GM23338 (cell line): ENCODE measurements at regions not wholly inside any gene's neighbourhood (a gene's known extent, or its start where the extent isn't known, plus 50 kb on each side); places are given as distances from the start of the nearest gene placed in this dataset.

Source experiments
- ATAC-seq: fragments of 200-7000 bp; cut with Tn5 transposase; 3 replicates; pipeline ENCODE4 v1.9.1; 2020
- DNase-seq: peaks from one replicate; pipeline ENCODE4 v3.0.0-alpha.2; 2015; ENCODE audit warnings: low spot score
- H2AFZ ChIP-seq: fragments of 200-600 bp; sonication (generic); 2 replicates; pipeline ENCODE4 v1.8.0; 2016; ENCODE audit warnings: antibody characterized with exemption, mild to moderate bottlenecking, moderate library complexity
- H3F3A ChIP-seq: fragments of 200-600 bp; sonication (generic); replicated peaks from 2 replicates; pipeline ENCODE4 v1.8.0; 2017; ENCODE audit warnings: antibody characterized with exemption, mixed run types, low read depth
- H3K27ac ChIP-seq: fragments of 200-600 bp; sonication (generic); 2 replicates; pipeline ENCODE4 v1.6.1; 2016; ENCODE audit warnings: low read depth
- H3K27me3 ChIP-seq: fragments of 200-600 bp; sonication (generic); 2 replicates; pipeline ENCODE4 v1.8.0; 2016; ENCODE audit warnings: mild to moderate bottlenecking, mixed run types, moderate library complexity; ENCODE audit not compliant: insufficient read depth
- H3K36me3 ChIP-seq: fragments of 200-600 bp; sonication (generic); 2 replicates; pipeline ENCODE4 v1.8.0; 2016; ENCODE audit warnings: mild to moderate bottlenecking; ENCODE audit not compliant: insufficient read depth
- H3K4me1 ChIP-seq: fragments of 200-600 bp; sonication (generic); 2 replicates; pipeline ENCODE4 v1.8.0; 2016; ENCODE audit warnings: mild to moderate bottlenecking, moderate library complexity; ENCODE audit not compliant: insufficient read depth
- H3K4me2 ChIP-seq: fragments of 200-600 bp; sonication (generic); 2 replicates; pipeline ENCODE4 v1.7.1; 2017; ENCODE audit warnings: mixed run types
- H3K4me3 ChIP-seq: fragments of 200-600 bp; sonication (generic); 2 replicates; pipeline ENCODE4 v1.6.1; 2016; ENCODE audit warnings: mixed run types
- H3K79me2 ChIP-seq: fragments of 200-600 bp; sonication (generic); replicated peaks from 2 replicates; pipeline ENCODE4 v1.8.0; 2017; ENCODE audit warnings: mild to moderate bottlenecking; ENCODE audit not compliant: insufficient read depth
- H3K9me2 ChIP-seq: fragments of 200-600 bp; sonication (generic); 2 replicates; pipeline ENCODE4 v1.8.0; 2017; ENCODE audit not compliant: insufficient read depth
- H4K20me1 ChIP-seq: fragments of 200-600 bp; sonication (generic); replicated peaks from 2 replicates; pipeline ENCODE4 v1.8.0; 2017; ENCODE audit warnings: mild to moderate bottlenecking; ENCODE audit not compliant: insufficient read depth
- H3K27ac Mint-ChIP-seq: 2 replicates; pipeline ENCODE4 v1.8.0; 2020; ENCODE audit warnings: inconsistent platforms, mild to moderate bottlenecking, moderate library complexity, mixed read lengths
- H3K27me3 Mint-ChIP-seq: 3 replicates; pipeline ENCODE4 v1.8.0; 2022; ENCODE audit warnings: low read depth, mild to moderate bottlenecking, moderate library complexity, mixed read lengths, inconsistent platforms; ENCODE audit not compliant: insufficient read depth, poor library complexity
- H3K36me3 Mint-ChIP-seq: 3 replicates; pipeline ENCODE4 v1.8.0; 2021; ENCODE audit warnings: low read depth, mild to moderate bottlenecking, inconsistent platforms, moderate library complexity, mixed read lengths
- H3K4me1 Mint-ChIP-seq: 3 replicates; pipeline ENCODE4 v1.8.0; 2020; ENCODE audit warnings: mild to moderate bottlenecking, inconsistent platforms, mixed read lengths
- H3K4me3 Mint-ChIP-seq: 3 replicates; pipeline ENCODE4 v1.8.0; 2021; ENCODE audit warnings: moderate library complexity, mild to moderate bottlenecking, inconsistent platforms, mixed read lengths
- H3K9me3 Mint-ChIP-seq: 3 replicates; pipeline ENCODE4 v1.8.0; 2020; ENCODE audit warnings: moderate library complexity, mild to moderate bottlenecking, inconsistent platforms, mixed read lengths
- CREB1 ChIP-seq: fragments of 250-450 bp; sonication (Bioruptor Pico); IDR thresholded peaks from 2 replicates; pipeline ENCODE4 v1.5.0; 2020; ENCODE audit warnings: low read depth, mild to moderate bottlenecking, moderate library complexity
- EZH2 ChIP-seq: fragments of 200-600 bp; sonication (generic); IDR thresholded peaks from one replicate; pipeline ENCODE4 v1.8.0; 2017; ENCODE audit warnings: antibody characterized with exemption, mild to moderate bottlenecking, low read depth; ENCODE audit not compliant: unreplicated experiment
- EZH2phosphoT487 ChIP-seq: fragments of 200-600 bp; sonication (generic); IDR thresholded peaks from one replicate; pipeline ENCODE4 v1.8.1; 2018; ENCODE audit warnings: antibody characterized with exemption; ENCODE audit not compliant: unreplicated experiment
- NANOG ChIP-seq: IDR thresholded peaks from 2 replicates; pipeline ENCODE4 v1.6.1; 2016; ENCODE audit warnings: antibody characterized with exemption, borderline replicate concordance
- POLR2AphosphoS5 ChIP-seq: IDR thresholded peaks from 2 replicates; pipeline ENCODE4 v1.6.1; 2016; ENCODE audit warnings: antibody characterized with exemption, low read depth
- STAT1 ChIP-seq: IDR thresholded peaks from one replicate; pipeline ENCODE4 v1.6.1; 2016; ENCODE audit warnings: antibody characterized with exemption; ENCODE audit not compliant: unreplicated experiment
- ZNF114 ChIP-seq: fragments of 250-450 bp; sonication (Bioruptor Pico); IDR thresholded peaks from 2 replicates; pipeline ENCODE4 v1.5.0; 2020; ENCODE audit warnings: mild to moderate bottlenecking, moderate library complexity
- ZNF331 ChIP-seq: fragments of 250-450 bp; sonication (Bioruptor Pico); IDR thresholded peaks from 2 replicates; pipeline ENCODE4 v1.5.0; 2020; ENCODE audit warnings: low read depth, mild to moderate bottlenecking, moderate library complexity
- TF ChIP-seq, protein P1 (sequence below): fragments of 250-450 bp; sonication (Bioruptor Pico); IDR thresholded peaks from 2 replicates; pipeline ENCODE4 v1.5.0; 2020; ENCODE audit warnings: mild to moderate bottlenecking, moderate library complexity
- TF ChIP-seq, protein P2 (sequence below): IDR thresholded peaks from 2 replicates; pipeline ENCODE4 v1.6.1; 2016; ENCODE audit warnings: antibody characterized with exemption
- TF ChIP-seq, protein P3 (sequence below): IDR thresholded peaks from one replicate; pipeline ENCODE4 v1.6.1; 2018; ENCODE audit warnings: antibody characterized with exemption; ENCODE audit not compliant: unreplicated experiment
- TF ChIP-seq, protein P4 (sequence below), 2 experiments: fragments of 200-600 bp in 1 of 2; sonication (generic) in 1 of 2; conservative IDR thresholded peaks; 2 replicates each; pipeline versions ENCODE4 v1.5.1 to v1.6.1; 2016 to 2017; ENCODE audit warnings: antibody characterized with exemption in 2 of 2, low read depth in 2 of 2, mild to moderate bottlenecking in 2 of 2, moderate library complexity in 1 of 2

DNA sequence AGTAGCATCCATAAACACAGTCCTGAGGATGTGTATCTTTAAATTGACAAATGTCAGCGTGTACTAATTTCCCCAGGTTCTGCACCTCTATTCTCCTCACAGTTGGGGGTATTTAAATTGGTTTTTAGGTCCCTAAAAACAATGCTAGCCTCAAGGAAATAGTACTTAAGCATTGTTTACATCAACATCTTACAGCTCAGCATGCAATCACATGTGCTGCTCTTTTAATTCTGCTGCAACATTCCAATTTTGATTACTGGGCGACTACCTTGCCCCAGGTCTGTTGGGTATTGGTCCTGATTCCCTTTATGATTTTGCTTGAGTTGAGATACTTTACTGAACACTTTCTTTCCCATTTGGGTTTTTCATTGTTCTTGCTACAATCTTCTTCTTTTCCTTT is 616.6 kb downstream of the CCER1 start:
- Histone ChIP-seq H3K27me3 (peaks cover 33% of the 10 kb centered on the region), H3K27ac (no peak overlapping the region), H3F3A (no peaks in the 10 kb centered on the region), H3K9me2 (no peaks in the 10 kb centered on the region; the same call in 1 of the 2 replicates), H3K4me2 (peak overlapping the region; percentile 53), H4K20me1 (no peaks in the 10 kb centered on the region), H3K36me3 (no peaks in the 10 kb centered on the region), H2AFZ (no peak overlapping the region), H3K4me1 (peaks cover 38% of the 10 kb centered on the region), H3K4me3 (no peak overlapping the region), H3K79me2 (no peaks in the 10 kb centered on the region)
- Mint-ChIP-seq H3K9me3 (no peaks in the 10 kb centered on the region), H3K27me3 (no peaks in the 10 kb centered on the region), H3K36me3 (no peaks in the 10 kb centered on the region), H3K27ac (no peak overlapping the region), H3K4me3 (no peak overlapping the region; the same call in 2 of the 3 replicates), H3K4me1 (peaks cover 36% of the 10 kb centered on the region)
- TF ChIP-seq ZNF331 (CRISPR knock-in tag) (no peak), POLR2AphosphoS5 (no peak), ZNF114 (CRISPR knock-in tag) (no peak), STAT1 (no peak), EZH2phosphoT487 (no peak), NANOG (peak; percentile 63; the same call in 1 of the 2 replicates), CREB1 (CRISPR knock-in tag) (no peak), EZH2 (no peak)
- TF ChIP-seq, protein P1, sequence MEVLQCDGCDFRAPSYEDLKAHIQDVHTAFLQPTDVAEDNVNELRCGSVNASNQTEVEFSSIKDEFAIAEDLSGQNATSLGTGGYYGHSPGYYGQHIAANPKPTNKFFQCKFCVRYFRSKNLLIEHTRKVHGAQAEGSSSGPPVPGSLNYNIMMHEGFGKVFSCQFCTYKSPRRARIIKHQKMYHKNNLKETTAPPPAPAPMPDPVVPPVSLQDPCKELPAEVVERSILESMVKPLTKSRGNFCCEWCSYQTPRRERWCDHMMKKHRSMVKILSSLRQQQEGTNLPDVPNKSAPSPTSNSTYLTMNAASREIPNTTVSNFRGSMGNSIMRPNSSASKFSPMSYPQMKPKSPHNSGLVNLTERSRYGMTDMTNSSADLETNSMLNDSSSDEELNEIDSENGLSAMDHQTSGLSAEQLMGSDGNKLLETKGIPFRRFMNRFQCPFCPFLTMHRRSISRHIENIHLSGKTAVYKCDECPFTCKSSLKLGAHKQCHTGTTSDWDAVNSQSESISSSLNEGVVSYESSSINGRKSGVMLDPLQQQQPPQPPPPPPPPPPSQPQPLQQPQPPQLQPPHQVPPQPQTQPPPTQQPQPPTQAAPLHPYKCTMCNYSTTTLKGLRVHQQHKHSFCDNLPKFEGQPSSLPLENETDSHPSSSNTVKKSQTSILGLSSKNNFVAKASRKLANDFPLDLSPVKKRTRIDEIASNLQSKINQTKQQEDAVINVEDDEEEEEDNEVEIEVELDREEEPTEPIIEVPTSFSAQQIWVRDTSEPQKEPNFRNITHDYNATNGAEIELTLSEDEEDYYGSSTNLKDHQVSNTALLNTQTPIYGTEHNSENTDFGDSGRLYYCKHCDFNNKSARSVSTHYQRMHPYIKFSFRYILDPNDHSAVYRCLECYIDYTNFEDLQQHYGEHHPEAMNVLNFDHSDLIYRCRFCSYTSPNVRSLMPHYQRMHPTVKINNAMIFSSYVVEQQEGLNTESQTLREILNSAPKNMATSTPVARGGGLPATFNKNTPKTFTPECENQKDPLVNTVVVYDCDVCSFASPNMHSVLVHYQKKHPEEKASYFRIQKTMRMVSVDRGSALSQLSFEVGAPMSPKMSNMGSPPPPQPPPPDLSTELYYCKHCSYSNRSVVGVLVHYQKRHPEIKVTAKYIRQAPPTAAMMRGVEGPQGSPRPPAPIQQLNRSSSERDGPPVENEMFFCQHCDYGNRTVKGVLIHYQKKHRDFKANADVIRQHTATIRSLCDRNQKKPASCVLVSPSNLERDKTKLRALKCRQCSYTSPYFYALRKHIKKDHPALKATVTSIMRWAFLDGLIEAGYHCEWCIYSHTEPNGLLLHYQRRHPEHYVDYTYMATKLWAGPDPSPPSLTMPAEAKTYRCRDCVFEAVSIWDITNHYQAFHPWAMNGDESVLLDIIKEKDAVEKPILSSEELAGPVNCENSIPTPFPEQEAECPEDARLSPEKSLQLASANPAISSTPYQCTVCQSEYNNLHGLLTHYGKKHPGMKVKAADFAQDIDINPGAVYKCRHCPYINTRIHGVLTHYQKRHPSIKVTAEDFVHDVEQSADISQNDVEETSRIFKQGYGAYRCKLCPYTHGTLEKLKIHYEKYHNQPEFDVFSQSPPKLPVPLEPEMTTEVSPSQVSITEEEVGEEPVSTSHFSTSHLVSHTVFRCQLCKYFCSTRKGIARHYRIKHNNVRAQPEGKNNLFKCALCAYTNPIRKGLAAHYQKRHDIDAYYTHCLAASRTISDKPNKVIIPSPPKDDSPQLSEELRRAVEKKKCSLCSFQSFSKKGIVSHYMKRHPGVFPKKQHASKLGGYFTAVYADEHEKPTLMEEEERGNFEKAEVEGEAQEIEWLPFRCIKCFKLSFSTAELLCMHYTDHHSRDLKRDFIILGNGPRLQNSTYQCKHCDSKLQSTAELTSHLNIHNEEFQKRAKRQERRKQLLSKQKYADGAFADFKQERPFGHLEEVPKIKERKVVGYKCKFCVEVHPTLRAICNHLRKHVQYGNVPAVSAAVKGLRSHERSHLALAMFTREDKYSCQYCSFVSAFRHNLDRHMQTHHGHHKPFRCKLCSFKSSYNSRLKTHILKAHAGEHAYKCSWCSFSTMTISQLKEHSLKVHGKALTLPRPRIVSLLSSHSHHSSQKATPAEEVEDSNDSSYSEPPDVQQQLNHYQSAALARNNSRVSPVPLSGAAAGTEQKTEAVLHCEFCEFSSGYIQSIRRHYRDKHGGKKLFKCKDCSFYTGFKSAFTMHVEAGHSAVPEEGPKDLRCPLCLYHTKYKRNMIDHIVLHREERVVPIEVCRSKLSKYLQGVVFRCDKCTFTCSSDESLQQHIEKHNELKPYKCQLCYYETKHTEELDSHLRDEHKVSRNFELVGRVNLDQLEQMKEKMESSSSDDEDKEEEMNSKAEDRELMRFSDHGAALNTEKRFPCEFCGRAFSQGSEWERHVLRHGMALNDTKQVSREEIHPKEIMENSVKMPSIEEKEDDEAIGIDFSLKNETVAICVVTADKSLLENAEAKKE (CRISPR knock-in tag) = no peak
- TF ChIP-seq, protein P2, sequence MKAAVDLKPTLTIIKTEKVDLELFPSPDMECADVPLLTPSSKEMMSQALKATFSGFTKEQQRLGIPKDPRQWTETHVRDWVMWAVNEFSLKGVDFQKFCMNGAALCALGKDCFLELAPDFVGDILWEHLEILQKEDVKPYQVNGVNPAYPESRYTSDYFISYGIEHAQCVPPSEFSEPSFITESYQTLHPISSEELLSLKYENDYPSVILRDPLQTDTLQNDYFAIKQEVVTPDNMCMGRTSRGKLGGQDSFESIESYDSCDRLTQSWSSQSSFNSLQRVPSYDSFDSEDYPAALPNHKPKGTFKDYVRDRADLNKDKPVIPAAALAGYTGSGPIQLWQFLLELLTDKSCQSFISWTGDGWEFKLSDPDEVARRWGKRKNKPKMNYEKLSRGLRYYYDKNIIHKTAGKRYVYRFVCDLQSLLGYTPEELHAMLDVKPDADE = peak; percentile 43; the same call in 1 of the 2 replicates
- TF ChIP-seq, protein P3, sequence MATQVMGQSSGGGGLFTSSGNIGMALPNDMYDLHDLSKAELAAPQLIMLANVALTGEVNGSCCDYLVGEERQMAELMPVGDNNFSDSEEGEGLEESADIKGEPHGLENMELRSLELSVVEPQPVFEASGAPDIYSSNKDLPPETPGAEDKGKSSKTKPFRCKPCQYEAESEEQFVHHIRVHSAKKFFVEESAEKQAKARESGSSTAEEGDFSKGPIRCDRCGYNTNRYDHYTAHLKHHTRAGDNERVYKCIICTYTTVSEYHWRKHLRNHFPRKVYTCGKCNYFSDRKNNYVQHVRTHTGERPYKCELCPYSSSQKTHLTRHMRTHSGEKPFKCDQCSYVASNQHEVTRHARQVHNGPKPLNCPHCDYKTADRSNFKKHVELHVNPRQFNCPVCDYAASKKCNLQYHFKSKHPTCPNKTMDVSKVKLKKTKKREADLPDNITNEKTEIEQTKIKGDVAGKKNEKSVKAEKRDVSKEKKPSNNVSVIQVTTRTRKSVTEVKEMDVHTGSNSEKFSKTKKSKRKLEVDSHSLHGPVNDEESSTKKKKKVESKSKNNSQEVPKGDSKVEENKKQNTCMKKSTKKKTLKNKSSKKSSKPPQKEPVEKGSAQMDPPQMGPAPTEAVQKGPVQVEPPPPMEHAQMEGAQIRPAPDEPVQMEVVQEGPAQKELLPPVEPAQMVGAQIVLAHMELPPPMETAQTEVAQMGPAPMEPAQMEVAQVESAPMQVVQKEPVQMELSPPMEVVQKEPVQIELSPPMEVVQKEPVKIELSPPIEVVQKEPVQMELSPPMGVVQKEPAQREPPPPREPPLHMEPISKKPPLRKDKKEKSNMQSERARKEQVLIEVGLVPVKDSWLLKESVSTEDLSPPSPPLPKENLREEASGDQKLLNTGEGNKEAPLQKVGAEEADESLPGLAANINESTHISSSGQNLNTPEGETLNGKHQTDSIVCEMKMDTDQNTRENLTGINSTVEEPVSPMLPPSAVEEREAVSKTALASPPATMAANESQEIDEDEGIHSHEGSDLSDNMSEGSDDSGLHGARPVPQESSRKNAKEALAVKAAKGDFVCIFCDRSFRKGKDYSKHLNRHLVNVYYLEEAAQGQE = no peak
- TF ChIP-seq, protein P4, sequence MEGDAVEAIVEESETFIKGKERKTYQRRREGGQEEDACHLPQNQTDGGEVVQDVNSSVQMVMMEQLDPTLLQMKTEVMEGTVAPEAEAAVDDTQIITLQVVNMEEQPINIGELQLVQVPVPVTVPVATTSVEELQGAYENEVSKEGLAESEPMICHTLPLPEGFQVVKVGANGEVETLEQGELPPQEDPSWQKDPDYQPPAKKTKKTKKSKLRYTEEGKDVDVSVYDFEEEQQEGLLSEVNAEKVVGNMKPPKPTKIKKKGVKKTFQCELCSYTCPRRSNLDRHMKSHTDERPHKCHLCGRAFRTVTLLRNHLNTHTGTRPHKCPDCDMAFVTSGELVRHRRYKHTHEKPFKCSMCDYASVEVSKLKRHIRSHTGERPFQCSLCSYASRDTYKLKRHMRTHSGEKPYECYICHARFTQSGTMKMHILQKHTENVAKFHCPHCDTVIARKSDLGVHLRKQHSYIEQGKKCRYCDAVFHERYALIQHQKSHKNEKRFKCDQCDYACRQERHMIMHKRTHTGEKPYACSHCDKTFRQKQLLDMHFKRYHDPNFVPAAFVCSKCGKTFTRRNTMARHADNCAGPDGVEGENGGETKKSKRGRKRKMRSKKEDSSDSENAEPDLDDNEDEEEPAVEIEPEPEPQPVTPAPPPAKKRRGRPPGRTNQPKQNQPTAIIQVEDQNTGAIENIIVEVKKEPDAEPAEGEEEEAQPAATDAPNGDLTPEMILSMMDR (conservative IDR thresholded peaks at IDR 0.05; ENCODE audit: low read depth in 2 of 2) = no peak
- ATAC-seq = peak; percentile 73
- DNase-seq = peak; percentile 73
